ENCODE measurements at regions not wholly inside any gene's neighbourhood (a gene's known extent, or its start where the extent isn't known, plus 50 kb on each side); places are given as distances from the start of the nearest gene placed in this dataset.

- TF ChIP-seq ZNF571 (tag by site-specific recombination; IDR thresholded peaks at IDR 0.05) (no peak), ZNF292 (tag by site-specific recombination; IDR thresholded peaks at IDR 0.05; ENCODE audit: borderline replicate concordance, low read depth) (no peak), ZNF76 (tag by site-specific recombination; IDR thresholded peaks at IDR 0.05; ENCODE audit: borderline replicate concordance, low read depth) (no peak), ZNF16 (tag by site-specific recombination; IDR thresholded peaks at IDR 0.05; ENCODE audit: low read depth) (no peak), ZNF513 (tag by site-specific recombination; IDR thresholded peaks at IDR 0.05) (no peak), BCL11B (tag by site-specific recombination; IDR thresholded peaks at IDR 0.05; ENCODE audit: low read depth) (no peak), ZNF658 (tag by site-specific recombination; IDR thresholded peaks at IDR 0.05) (no peak), MZF1 (tag by site-specific recombination; IDR thresholded peaks at IDR 0.05; ENCODE audit: borderline replicate concordance) (peak; percentile 94), ZNF677 (tag by site-specific recombination; IDR thresholded peaks at IDR 0.05) (no peak), BCL11A (tag by site-specific recombination; IDR thresholded peaks at IDR 0.05; ENCODE audit: low read depth) (no peak), ZNF24 (tag by site-specific recombination; IDR thresholded peaks at IDR 0.05) (peak; percentile 27; the same call in 1 of the 2 replicates), ZNF624 (tag by site-specific recombination; IDR thresholded peaks at IDR 0.05) (no peak), ZBTB1 (tag by site-specific recombination; IDR thresholded peaks at IDR 0.05) (no peak), KLF17 (tag by site-specific recombination; IDR thresholded peaks at IDR 0.05) (no peak), ZNF335 (tag by site-specific recombination; conservative IDR thresholded peaks at IDR 0.05) (no peak; the same call in 1 of the 2 replicates), MEIS1 (CRISPR knock-in tag; IDR thresholded peaks at IDR 0.05; ENCODE audit: borderline replicate concordance) (no peak), ZNF433 (tag by site-specific recombination; IDR thresholded peaks at IDR 0.05; ENCODE audit: low read depth) (no peak), ZNF549 (tag by site-specific recombination; IDR thresholded peaks at IDR 0.05) (no peak), ZNF660 (tag by site-specific recombination; IDR thresholded peaks at IDR 0.05) (no peak), ZNF133 (tag by site-specific recombination; IDR thresholded peaks at IDR 0.05) (peak; percentile 72), ZNF777 (tag by site-specific recombination; IDR thresholded peaks at IDR 0.05; ENCODE audit: borderline replicate concordance) (no peak), ZNF146 (tag by site-specific recombination; IDR thresholded peaks at IDR 0.05) (no peak), ZNF19 (tag by site-specific recombination; IDR thresholded peaks at IDR 0.05; ENCODE audit: low read depth) (no peak), SP7 (tag by site-specific recombination; IDR thresholded peaks at IDR 0.05) (peak; percentile 97), ZNF645 (tag by site-specific recombination; IDR thresholded peaks at IDR 0.05) (no peak), ZNF639 (tag by site-specific recombination; IDR thresholded peaks at IDR 0.05) (no peak), ZBTB49 (tag by site-specific recombination; IDR thresholded peaks at IDR 0.05; ENCODE audit: low read depth) (no peak), ZNF701 (tag by site-specific recombination; IDR thresholded peaks at IDR 0.05) (no peak), ZBTB7A (tag by site-specific recombination; IDR thresholded peaks at IDR 0.05; ENCODE audit: low read depth) (no peak), YY2 (tag by site-specific recombination; IDR thresholded peaks at IDR 0.05) (no peak), ZNF561 (tag by site-specific recombination; IDR thresholded peaks at IDR 0.05; ENCODE audit: borderline replicate concordance) (no peak; the same call in 1 of the 2 replicates), ZNF843 (tag by site-specific recombination; IDR thresholded peaks at IDR 0.05) (peak; percentile 74), KLF9 (tag by site-specific recombination; IDR thresholded peaks at IDR 0.05; ENCODE audit: low read depth) (no peak), TRIM28 (IDR thresholded peaks at IDR 0.05; ENCODE audit: borderline replicate concordance, low read length) (peak; percentile 67), ZNF404 (tag by site-specific recombination; IDR thresholded peaks at IDR 0.05) (no peak)
These were observed 53.2 kb downstream of the EEF1B2 start (continued) for GRCh38 chr2:206212673-206213513.
